GM12878 (cell line): ENCODE measurements at regions not wholly inside any gene's neighbourhood (a gene's known extent, or its start where the extent isn't known, plus 50 kb on each side); places are given as distances from the start of the nearest gene placed in this dataset.

Experiments used
- ATAC-seq: fragments of 200-7000 bp; cut with Tn5 transposase; 3 replicates; pipeline ENCODE4 v1.9.1; 2020; ENCODE audit warnings: mild to moderate bottlenecking, moderate library complexity
- BruUV-seq: library from RNA; stranded (reverse); fragments of 400-500 nt; replicated peaks from 2 replicates; lab custom pipeline; 2021; lab: Mats Ljungman, UMichigan
- CTCF ChIA-PET: fragments of 300-600 bp; sonication (Branson Sonifier 250); formaldehyde crosslinking; extraction: SDS; loops from one replicate; lab custom pipeline; 2021; ENCODE audit warnings: inconsistent platforms; lab: Yijun Ruan, JAX
- POLR2A ChIA-PET: fragments of 350-600 bp; formaldehyde crosslinking; extraction: SDS; loops from one replicate; lab custom pipeline; 2021; ENCODE audit warnings: inconsistent platforms; lab: Charles Lee
- RAD21 ChIA-PET: fragments of 300-600 bp; sonication (Branson Sonifier 250); formaldehyde crosslinking; loops from one replicate; lab custom pipeline; 2023; ENCODE audit warnings: antibody characterized with exemption; ENCODE audit not compliant: unreplicated experiment; lab: Charles Lee
- SMC1A ChIA-PET: fragments of 300-600 bp; sonication (Branson Sonifier 250); formaldehyde crosslinking; loops from one replicate; lab custom pipeline; 2023; ENCODE audit not compliant: unreplicated experiment, uncharacterized antibody; lab: Charles Lee
- DNase-seq: peaks from one replicate; pipeline ENCODE4 v3.0.0-alpha.2; 2011; ENCODE audit warnings: low read depth, low spot score
- FAIRE-seq: peaks from 3 replicates; lab custom pipeline; 2011; peaks lifted over from hg19 to GRCh38; lab: Jason Lieb, UNC
- H2AFZ ChIP-seq: 2 replicates; pipeline ENCODE4 v1.6.0; 2011; ENCODE audit warnings: low read depth, low read length, control low read depth; ENCODE audit not compliant: control insufficient read depth
- H3K27ac ChIP-seq: 2 replicates; pipeline ENCODE4 v1.5.1; 2011; ENCODE audit warnings: control low read depth; ENCODE audit not compliant: control insufficient read depth, insufficient read depth
- H3K27me3 ChIP-seq, 2 experiments: replicated peaks in 1 of 2; 2 replicates each; pipeline versions ENCODE4 v1.6.0 to v1.6.1; 2011; ENCODE audit warnings: low read length in 1 of 2; ENCODE audit not compliant: control insufficient read depth in 2 of 2, insufficient read depth in 2 of 2
- H3K36me3 ChIP-seq, 2 experiments: 2 replicates each; pipeline ENCODE4 v1.5.1; 2011; ENCODE audit warnings: low read length in 1 of 2; ENCODE audit not compliant: control insufficient read depth in 2 of 2, insufficient read depth in 2 of 2
- H3K4me1 ChIP-seq: 2 replicates; pipeline ENCODE4 v1.6.1; 2011; ENCODE audit warnings: mild to moderate bottlenecking, low read length, moderate library complexity, mixed read lengths; ENCODE audit not compliant: control insufficient read depth, insufficient read depth
- H3K4me2 ChIP-seq: 2 replicates; pipeline ENCODE4 v1.6.0; 2011; ENCODE audit warnings: control low read depth; ENCODE audit not compliant: control insufficient read depth, insufficient read depth
- H3K4me3 ChIP-seq: fragments of 200-600 bp; sonication (generic); 2 replicates; pipeline ENCODE4 v1.5.1; 2016
- H3K79me2 ChIP-seq: 2 replicates; pipeline ENCODE4 v1.6.0; 2011; ENCODE audit warnings: low read length; ENCODE audit not compliant: control insufficient read depth, insufficient read depth
- H3K9ac ChIP-seq: 2 replicates; pipeline ENCODE4 v1.8.0; 2011; ENCODE audit warnings: low read length, control low read depth, mixed read lengths; ENCODE audit not compliant: control insufficient read depth, insufficient read depth
- H3K9me3 ChIP-seq: replicated peaks from 3 replicates; pipeline ENCODE4 v1.5.1; 2011; ENCODE audit warnings: mild to moderate bottlenecking, low read length; ENCODE audit not compliant: control insufficient read depth, insufficient read depth
- H4K20me1 ChIP-seq: 2 replicates; pipeline ENCODE4 v1.6.0; 2011; ENCODE audit not compliant: control insufficient read depth, insufficient read depth
- BCL11A ChIP-seq: IDR thresholded peaks from 2 replicates; pipeline ENCODE4 v1.6.1; 2011; ENCODE audit warnings: low read depth, low read length
- E2F4 ChIP-seq: IDR thresholded peaks from 2 replicates; pipeline ENCODE4 v1.6.1; 2012; ENCODE audit warnings: low read depth, low read length, improper control_type of control experiment
- ELK1 ChIP-seq: IDR thresholded peaks from 2 replicates; pipeline ENCODE4 v1.6.1; 2012; ENCODE audit warnings: low read depth, low read length, improper control_type of control experiment
- GATAD2B ChIP-seq: fragments of 450-650 bp; conservative IDR thresholded peaks from 2 replicates; pipeline ENCODE4 v1.6.1; 2017; ENCODE audit warnings: low read depth, mild to moderate bottlenecking, moderate library complexity
- HCFC1 ChIP-seq: fragments of 150-350 bp; IDR thresholded peaks from 2 replicates; pipeline ENCODE4 v1.6.1; 2014; ENCODE audit warnings: low read length
- HDAC6 ChIP-seq: fragments of 200-600 bp; sonication (generic); IDR thresholded peaks from one replicate; pipeline ENCODE4 v1.8.0; 2017; ENCODE audit warnings: antibody characterized with exemption; ENCODE audit not compliant: unreplicated experiment
- IRF5 ChIP-seq: fragments of 450-650 bp; IDR thresholded peaks from 2 replicates; pipeline ENCODE4 v1.6.1; 2017; ENCODE audit warnings: borderline replicate concordance
- NFXL1 ChIP-seq: fragments of 450-650 bp; IDR thresholded peaks from 2 replicates; pipeline ENCODE4 v1.6.1; 2017; ENCODE audit warnings: antibody characterized with exemption, mild to moderate bottlenecking, borderline replicate concordance
- NR2F1 ChIP-seq: fragments of 450-650 bp; conservative IDR thresholded peaks from 2 replicates; pipeline ENCODE4 v1.6.1; 2017; ENCODE audit warnings: mild to moderate bottlenecking
- PKNOX1 ChIP-seq: fragments of 450-650 bp; IDR thresholded peaks from 2 replicates; pipeline ENCODE4 v1.6.1; 2016; ENCODE audit warnings: mild to moderate bottlenecking
- RAD21 ChIP-seq: IDR thresholded peaks from 2 replicates; pipeline ENCODE4 v1.6.1; 2011; ENCODE audit warnings: mild to moderate bottlenecking, low read depth, low read length, moderate library complexity; ENCODE audit not compliant: insufficient read depth
- SKIL ChIP-seq: fragments of 450-650 bp; IDR thresholded peaks from 2 replicates; pipeline ENCODE4 v1.6.1; 2017; ENCODE audit warnings: mild to moderate bottlenecking, low read depth, inconsistent platforms; ENCODE audit not compliant: poor library complexity, severe bottlenecking
- SMAD1 ChIP-seq: fragments of 450-650 bp; IDR thresholded peaks from 2 replicates; pipeline ENCODE4 v1.6.1; 2018; ENCODE audit warnings: mild to moderate bottlenecking, low read depth; ENCODE audit not compliant: partially characterized antibody
- USF2 ChIP-seq: IDR thresholded peaks from 2 replicates; pipeline ENCODE4 v1.6.1; 2011; ENCODE audit warnings: low read depth, low read length, improper control_type of control experiment, borderline replicate concordance
- ZNF207 ChIP-seq: fragments of 450-650 bp; IDR thresholded peaks from 2 replicates; pipeline ENCODE4 v1.6.1; 2014; ENCODE audit warnings: antibody characterized with exemption, mild to moderate bottlenecking, borderline replicate concordance
- ZNF217 ChIP-seq: fragments of 450-650 bp; IDR thresholded peaks from 2 replicates; pipeline ENCODE4 v1.6.1; 2017; ENCODE audit warnings: antibody characterized with exemption, mild to moderate bottlenecking
- WGBS: methylation state at CpG from one replicate; pipeline ENCODE4 v1.1.6; 2016; ENCODE audit warnings: low lambda C conversion rate; ENCODE audit not compliant: insufficient replicate concordance, insufficient coverage; ENCODE audit errors: missing lambda C conversion rate; 5-methylcytosine and 5-hydroxymethylcytosine counted together
- in situ Hi-C: fragments of 300-500 bp; cut with MboI; formaldehyde crosslinking; loops from 9 replicates; pipeline ENCODE4 v1.14.3; 2018; ENCODE audit warnings: mixed read lengths
- intact Hi-C: fragments of 100-400 bp; cut with micrococcal nuclease; formaldehyde crosslinking; loops from one replicate; pipeline ENCODE4 v1.14.2; 2022; ENCODE audit not compliant: unreplicated experiment

- TF ChIP-seq ZNF207 (no peak), SKIL (no peak), BCL11A (no peak), SMAD1 (no peak)
Measured at GRCh38 chr18:44048846-44049245, 631.8 kb upstream of the SETBP1 start (continued).

GRCh38 chr18:44051026-44051425, 629.7 kb upstream of the SETBP1 start:
- ChIA-PET RAD21 (no interaction called here), SMC1A (no interaction called here), CTCF (no interaction called here), POLR2A (no interaction called here)
- H4K20me1 ChIP-seq = no peaks in the 10 kb centered on the region
- no peaks in the 10 kb centered on the region for H3K9me3 ChIP-seq
- H3K4me2 ChIP-seq = no peak overlapping the region
- TF ChIP-seq PKNOX1 (no peak), IRF5 (no peak), NR2F1 (no peak), HCFC1 (no peak), BCL11A (no peak), HDAC6 (no peak), USF2 (no peak), E2F4 (no peak), GATAD2B (no peak), ZNF217 (no peak), RAD21 (no peak), NFXL1 (no peak), ELK1 (no peak)
- 45% methylated on average over 1 of the region's 1 CpG for WGBS
- H3K79me2 ChIP-seq = no peaks in the 10 kb centered on the region
- H3K4me1 ChIP-seq = no peaks in the 10 kb centered on the region
- BruUV-seq = no TSS peak
- H3K27me3 ChIP-seq = no peaks in the 10 kb centered on the region
- ATAC-seq = no peak
- no peaks in the 10 kb centered on the region for H3K36me3 ChIP-seq
- no peak overlapping the region for H2AFZ ChIP-seq
- no peak for FAIRE-seq
- H3K4me3 ChIP-seq = no peak overlapping the region
- in situ Hi-C loops = no loop called here
- intact Hi-C loops = no loop called here
- DNase-seq = no peak
- no peak overlapping the region for H3K9ac ChIP-seq
- no peak overlapping the region for H3K27ac ChIP-seq
